Tibial nerve (tissue), 4 donors: ENCODE measurements at regions not wholly inside any gene's neighbourhood (a gene's known extent, or its start where the extent isn't known, plus 50 kb on each side); places are given as distances from the start of the nearest gene placed in this dataset.

Experiments used
- DNase-seq, 2 donors: peaks; one replicate each; pipeline ENCODE4 v3.0.0-alpha.2; 2019; ENCODE audit warnings: low spot score in 2 of 2
- H3K27ac ChIP-seq, 4 donors: fragments of 200-600 bp; sonication (generic) in 3 of 4; one replicate each; pipeline ENCODE4 v1.5.1; 2017 to 2019; ENCODE audit warnings: mild to moderate bottlenecking in 1 of 4
- H3K27me3 ChIP-seq, 2 donors: fragments of 200-600 bp; sonication (generic) in 1 of 2; one replicate each; pipeline versions ENCODE4 v1.5.1 to v1.6.0; 2017 to 2019
- H3K36me3 ChIP-seq, 3 donors: fragments of 200-600 bp; sonication (generic); one replicate each; pipeline ENCODE4 v1.5.1; 2018 to 2019
- H3K4me1 ChIP-seq, 4 donors: fragments of 200-600 bp; sonication (generic) in 3 of 4; one replicate each; pipeline ENCODE4 v1.5.1; 2017 to 2019
- H3K4me3 ChIP-seq, 4 donors: fragments of 200-600 bp; sonication (generic) in 3 of 4; one replicate each; pipeline ENCODE4 v1.5.1; 2017 to 2019; ENCODE audit warnings: mild to moderate bottlenecking in 1 of 4, moderate library complexity in 1 of 4
- H3K9me3 ChIP-seq, 4 donors: fragments of 200-600 bp; sonication (generic) in 3 of 4; one replicate each; pipeline ENCODE4 v1.5.1; 2017 to 2019
- CTCF ChIP-seq, 5 experiments: fragments of 200-600 bp in 3 of 5; fragments of 450-650 bp in 2 of 5; sonication (generic) in 3 of 5; IDR thresholded peaks; one replicate each; pipeline ENCODE4 v1.5.1; 2016 to 2019; ENCODE audit warnings: antibody characterized with exemption in 5 of 5, mild to moderate bottlenecking in 3 of 5, moderate library complexity in 2 of 5
- EP300 ChIP-seq, 2 donors: sonication (generic); formaldehyde crosslinking; IDR thresholded peaks; one replicate each; pipeline ENCODE4 v1.6.1; 2017; ENCODE audit warnings: antibody characterized with exemption in 2 of 2, mild to moderate bottlenecking in 1 of 2
- POLR2A ChIP-seq, 2 donors: fragments of 450-650 bp; IDR thresholded peaks; one replicate each; pipeline ENCODE4 v1.6.1; 2017; ENCODE audit warnings: antibody characterized with exemption in 2 of 2, mild to moderate bottlenecking in 2 of 2, moderate library complexity in 2 of 2
- WGBS, 2 donors: methylation state at CpG; one replicate each; pipeline ENCODE4 v1.1.5; 2018; 5-methylcytosine and 5-hydroxymethylcytosine counted together

DNA sequence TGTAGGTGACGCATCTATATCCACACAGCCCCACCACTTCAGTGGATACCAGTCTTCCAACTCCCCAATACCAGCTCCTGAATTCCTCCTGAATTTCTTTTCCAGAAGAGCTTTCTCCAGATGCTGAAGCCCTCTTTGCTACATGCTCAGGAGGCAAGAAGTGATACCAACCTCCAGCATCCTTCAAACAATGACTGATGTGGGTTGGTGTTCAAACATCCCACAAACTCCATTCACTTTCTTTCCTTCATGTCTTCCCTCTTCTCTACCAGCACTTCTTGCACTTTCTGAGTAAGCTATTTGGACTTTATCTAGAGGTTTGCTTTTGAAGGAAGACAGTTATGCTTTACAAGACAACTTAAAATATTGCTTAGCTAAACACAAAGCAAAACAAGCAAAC is 179.9 kb upstream of the RORB start:
- whole genome bisulfite sequencing, 2 donors, result 2 to 88% methylated on average over 1 of the region's 1 CpG
- Histone ChIP-seq H3K27me3 (no peaks in the 10 kb centered on the region), H3K27ac (no peak overlapping the region), H3K9me3 (peaks cover 0 to 3% (median 0%) of the 10 kb centered on the region in 4 donors), H3K4me1 (no peaks in the 10 kb centered on the region), H3K36me3 (no peaks in the 10 kb centered on the region), H3K4me3 (no peak overlapping the region)
- no peak for DNase-seq
- TF ChIP-seq EP300 (IDR thresholded peaks at IDR 0.05) (no peak), POLR2A (IDR thresholded peaks at IDR 0.05) (no peak), CTCF (IDR thresholded peaks at IDR 0.05) (no peak)

- TF ChIP-seq CTCF (IDR thresholded peaks at IDR 0.05), result no peak
- no peak for TF ChIP-seq POLR2A (IDR thresholded peaks at IDR 0.05)
- TF ChIP-seq EP300 (IDR thresholded peaks at IDR 0.05), result no peak
- H3K36me3 ChIP-seq, result no peaks in the 10 kb centered on the region
- no peak for DNase-seq
- no peaks in the 10 kb centered on the region for H3K4me1 ChIP-seq
- 62 to 72% methylated on average over 2 of the region's 2 CpGs for WGBS, 2 donors
- H3K9me3 ChIP-seq, result no peaks in the 10 kb centered on the region
- H3K27me3 ChIP-seq, result no peaks in the 10 kb centered on the region
- H3K27ac ChIP-seq, result no peak overlapping the region
- H3K4me3 ChIP-seq, result no peak overlapping the region
Observed at GRCh38 chr9:74321396-74321795, 175.7 kb upstream of the RORB start.

- no peak for TF ChIP-seq CTCF (IDR thresholded peaks at IDR 0.05)
- no peak for TF ChIP-seq POLR2A (IDR thresholded peaks at IDR 0.05)
- TF ChIP-seq EP300 (IDR thresholded peaks at IDR 0.05), result no peak
- 69 to 77% methylated on average over 3 of the region's 3 CpGs for WGBS, 2 donors
- Histone ChIP-seq H3K4me3 (no peak overlapping the region), H3K36me3 (no peaks in the 10 kb centered on the region), H3K27ac (no peak overlapping the region), H3K4me1 (no peaks in the 10 kb centered on the region), H3K27me3 (no peaks in the 10 kb centered on the region), H3K9me3 (no peaks in the 10 kb centered on the region)
- DNase-seq, result no peak
Observed at GRCh38 chr9:74322661-74323314, 174.3 kb upstream of the RORB start.

DNA sequence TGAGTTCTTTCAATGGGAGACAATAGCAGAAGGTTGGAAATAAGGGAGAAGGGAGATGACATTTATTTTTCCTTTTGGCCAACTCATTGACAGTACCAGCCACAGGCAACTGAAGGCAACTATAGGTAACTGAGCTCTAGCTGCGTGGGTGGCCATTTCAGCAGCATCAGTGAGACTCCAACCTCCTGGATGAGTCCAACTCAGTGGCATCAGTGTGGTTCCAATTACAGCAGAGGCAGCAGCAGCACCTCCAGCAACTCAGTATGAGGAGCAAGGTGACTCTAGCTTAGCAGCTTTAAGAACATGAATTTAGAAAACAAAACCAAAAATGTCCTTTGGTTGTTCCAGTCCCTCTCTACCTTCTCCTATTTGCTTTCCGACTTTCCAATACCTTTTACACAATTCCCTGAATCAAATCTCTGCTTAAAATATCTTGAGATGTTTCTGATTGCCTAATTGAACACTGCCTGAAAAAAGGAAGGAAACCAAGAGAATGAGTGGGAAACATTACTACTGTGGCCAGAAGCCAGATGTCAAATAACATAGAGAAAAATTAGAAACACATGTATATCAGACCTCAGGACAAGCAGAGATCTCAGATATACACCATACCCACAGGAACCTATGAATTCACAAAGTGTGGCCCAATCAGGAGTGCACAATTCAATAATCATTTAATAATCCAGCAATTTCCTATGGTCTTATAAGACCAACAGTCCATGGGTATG is 166.5 kb upstream of the RORB start:
- WGBS, 2 donors, result 60 to 73% methylated on average over 2 of the region's 2 CpGs
- TF ChIP-seq EP300 (IDR thresholded peaks at IDR 0.05) (no peak), POLR2A (IDR thresholded peaks at IDR 0.05) (no peak)
- no peaks in the 10 kb centered on the region for H3K36me3 ChIP-seq
- DNase-seq, result no peak
- no peak overlapping the region for H3K4me3 ChIP-seq
- H3K4me1 ChIP-seq, result no peaks in the 10 kb centered on the region
- H3K27ac ChIP-seq, result no peak overlapping the region
- no peaks in the 10 kb centered on the region for H3K9me3 ChIP-seq
- no peaks in the 10 kb centered on the region for H3K27me3 ChIP-seq

- H3K27ac ChIP-seq, result no peak overlapping the region
- WGBS, 2 donors, result 79 to 93% methylated on average over 3 of the region's 3 CpGs
- H3K27me3 ChIP-seq, result no peaks in the 10 kb centered on the region
- H3K4me1 ChIP-seq, result no peaks in the 10 kb centered on the region
- DNase-seq, result no peak
- H3K9me3 ChIP-seq, result no peaks in the 10 kb centered on the region
- TF ChIP-seq EP300 (IDR thresholded peaks at IDR 0.05), result no peak
- no peak for TF ChIP-seq CTCF (IDR thresholded peaks at IDR 0.05)
- TF ChIP-seq POLR2A (IDR thresholded peaks at IDR 0.05), result no peak
- no peak overlapping the region for H3K4me3 ChIP-seq
- no peaks in the 10 kb centered on the region for H3K36me3 ChIP-seq
Observed at GRCh38 chr9:74331607-74332006, 165.5 kb upstream of the RORB start.
